GM18870 (cell line): ENCODE measurements at regions not wholly inside any gene's neighbourhood (a gene's known extent, or its start where the extent isn't known, plus 50 kb on each side); places are given as distances from the start of the nearest gene placed in this dataset.

ENCODE experiments used
- ATAC-seq: cut with Tn5 transposase; IDR thresholded peaks from one replicate; pipeline ENCODE4 v1.9.1; 2021; ENCODE audit warnings: moderate library complexity; ENCODE audit not compliant: unreplicated experiment

DNA sequence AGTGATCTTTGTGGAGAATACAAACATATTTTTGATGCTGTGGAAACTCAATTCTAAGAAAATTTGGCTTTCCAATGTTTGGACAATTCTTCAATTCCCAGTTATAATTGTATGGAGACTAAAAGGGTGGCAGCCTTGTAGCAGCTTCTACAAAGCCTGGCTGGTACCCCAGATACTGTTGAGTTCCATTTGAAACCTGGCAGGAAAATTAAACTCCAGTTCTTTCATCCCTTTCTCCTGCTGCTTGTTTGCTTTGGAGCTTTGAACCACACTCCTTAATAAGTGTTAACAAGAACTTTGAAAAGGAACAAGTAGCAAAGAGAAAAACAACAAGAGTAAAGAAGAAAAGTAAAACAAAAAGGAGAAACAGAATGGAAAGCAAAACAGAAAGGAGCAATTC lies 172.6 kb upstream of the ADAMTS5 start:
- no peak for ATAC-seq

- ATAC-seq, result no peak
Measured at GRCh38 chr21:27134516-27134915, 167.6 kb upstream of the ADAMTS5 start.

- no peak for ATAC-seq
Measured at GRCh38 chr21:27132266-27132665, 165.4 kb upstream of the ADAMTS5 start.

DNA sequence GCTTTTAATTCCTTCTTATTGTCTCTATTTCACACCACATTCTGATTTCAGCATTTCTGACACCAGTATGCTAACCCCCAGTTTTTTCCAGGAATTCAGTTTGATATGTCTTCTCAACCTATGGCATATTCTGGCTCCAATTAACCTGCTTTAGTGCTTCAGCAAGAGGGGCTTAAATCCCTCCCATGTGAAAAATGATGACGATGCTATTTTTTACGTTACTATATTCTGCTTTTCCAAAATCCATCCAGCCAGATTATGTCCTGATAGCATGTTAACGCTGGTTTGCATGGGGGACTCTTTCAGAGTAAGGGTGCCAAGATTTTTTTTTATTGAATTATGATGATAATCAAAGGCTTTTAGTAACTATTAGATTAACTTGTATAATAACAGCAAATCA lies 163.3 kb upstream of the ADAMTS5 start:
- no peak for ATAC-seq

DNA sequence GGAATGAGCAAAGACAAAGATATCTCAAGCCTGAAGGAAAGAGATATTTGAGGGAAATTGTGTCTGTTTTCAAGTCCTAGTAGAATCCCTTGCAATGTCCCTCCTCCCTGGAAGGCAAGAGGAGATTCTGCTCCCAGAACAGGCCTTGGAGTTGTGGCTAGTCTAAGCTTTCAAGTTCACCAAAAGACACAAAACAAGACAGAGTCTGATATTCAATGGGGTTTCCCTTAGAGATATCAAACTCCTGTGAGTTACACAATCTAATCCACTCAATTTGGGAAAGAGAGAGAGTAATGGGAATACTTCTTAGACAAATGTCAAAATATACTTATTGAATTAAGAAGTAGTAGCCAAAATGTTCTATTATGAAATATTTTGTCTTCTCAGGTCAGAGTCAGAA lies 162.8 kb upstream of the ADAMTS5 start:
- ATAC-seq, result no peak

DNA sequence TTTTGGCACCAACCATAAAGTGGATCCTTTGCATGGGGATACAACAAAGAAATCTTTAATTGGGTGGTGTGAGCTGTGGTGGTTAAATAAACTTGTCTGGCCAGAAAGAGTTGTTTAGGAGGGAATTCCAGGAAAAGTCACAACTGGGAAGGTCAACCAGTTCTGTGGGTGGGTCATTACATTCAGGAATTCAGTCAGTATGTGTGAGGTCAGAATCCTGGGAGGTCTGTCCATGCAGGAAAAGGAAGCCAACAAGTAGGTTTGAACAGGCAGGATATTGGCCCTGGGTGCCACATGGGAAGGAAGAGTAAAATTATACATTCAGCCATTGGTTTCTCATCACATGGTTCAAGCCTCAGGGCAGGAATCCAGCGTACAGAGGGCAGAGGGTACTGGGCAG lies 162.3 kb upstream of the ADAMTS5 start:
- no peak for ATAC-seq

DNA sequence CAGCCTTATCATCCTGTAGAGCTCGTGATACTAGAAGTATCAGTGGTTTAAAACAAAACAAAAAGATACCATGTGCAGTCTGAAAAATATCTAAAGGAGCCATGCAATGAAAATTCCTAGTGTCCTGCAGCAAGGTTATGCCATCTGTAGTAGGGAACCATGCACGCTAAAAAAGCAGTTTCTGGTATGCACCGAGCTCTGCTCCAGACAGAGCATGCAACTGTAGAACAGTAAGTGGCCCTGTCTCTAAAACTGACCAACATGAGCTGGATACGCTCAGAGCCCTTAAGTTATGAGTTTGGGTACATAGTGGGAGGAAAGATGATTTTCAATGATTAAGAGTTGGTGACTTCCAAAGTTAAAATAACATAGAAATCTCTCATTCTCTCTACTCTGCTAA lies 159.3 kb upstream of the ADAMTS5 start:
- no peak for ATAC-seq

DNA sequence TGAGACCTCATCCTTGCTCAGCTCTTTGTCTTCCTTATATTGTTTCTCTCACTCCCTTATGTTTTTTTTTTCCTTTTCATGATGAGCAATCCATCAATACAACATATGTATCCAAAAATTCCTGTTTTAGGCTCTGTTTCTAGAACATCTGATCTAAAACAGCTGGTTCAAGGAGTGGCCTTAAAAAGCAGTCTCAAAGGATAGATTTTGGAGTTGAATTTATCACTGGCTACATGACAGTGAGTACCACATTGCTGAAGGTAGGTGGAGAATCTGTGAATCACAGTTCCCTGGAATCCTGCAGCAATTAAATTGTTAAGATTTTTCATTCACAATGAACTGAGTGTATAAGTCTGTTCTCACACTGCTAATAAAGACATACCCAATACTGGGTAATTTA lies 155.8 kb upstream of the ADAMTS5 start:
- no peak for ATAC-seq

DNA sequence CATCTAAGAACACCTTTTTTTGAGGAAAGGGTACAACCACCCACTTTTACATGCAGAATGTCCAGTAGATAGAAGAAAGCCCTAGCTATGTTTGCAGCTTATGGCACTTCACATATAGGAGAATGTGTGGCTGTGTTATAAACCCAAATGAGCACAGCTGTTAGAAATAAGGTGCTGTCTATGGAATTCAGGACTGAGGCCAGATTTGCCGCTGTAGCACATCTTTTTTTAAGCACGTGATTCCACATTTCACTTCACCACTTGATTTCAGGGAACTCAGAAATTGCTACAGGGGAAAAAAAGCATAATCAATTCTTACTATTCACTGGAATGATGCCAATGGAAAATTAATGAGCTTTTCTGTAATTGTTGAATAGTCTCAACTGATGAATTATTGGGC lies 147.2 kb upstream of the ADAMTS5 start:
- no peak for ATAC-seq

- no peak for ATAC-seq
Measured at GRCh38 chr21:27112186-27112585, 145.3 kb upstream of the ADAMTS5 start.

GRCh38 chr21:27110956-27111355 lies 144.1 kb upstream of the ADAMTS5 start:
- ATAC-seq, result no peak

DNA sequence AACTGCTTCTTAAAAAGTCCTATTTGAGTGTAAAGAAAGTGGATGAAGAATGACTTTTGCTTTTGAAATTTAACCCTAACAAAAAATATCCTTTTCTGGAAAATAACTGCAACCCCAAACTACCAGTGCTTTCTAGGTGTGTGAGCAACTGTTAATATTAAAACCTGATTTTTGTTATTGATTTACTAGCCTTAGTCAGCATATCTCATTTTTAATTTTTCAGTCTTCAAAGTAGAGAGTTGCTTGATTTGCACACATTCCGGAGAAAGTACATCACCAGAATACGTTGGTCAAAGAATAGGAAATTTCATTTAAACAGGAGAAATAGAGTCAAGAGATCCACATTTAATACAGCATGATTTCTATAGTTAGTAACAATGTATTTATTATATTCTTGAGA lies 141.8 kb upstream of the ADAMTS5 start:
- no peak for ATAC-seq

DNA sequence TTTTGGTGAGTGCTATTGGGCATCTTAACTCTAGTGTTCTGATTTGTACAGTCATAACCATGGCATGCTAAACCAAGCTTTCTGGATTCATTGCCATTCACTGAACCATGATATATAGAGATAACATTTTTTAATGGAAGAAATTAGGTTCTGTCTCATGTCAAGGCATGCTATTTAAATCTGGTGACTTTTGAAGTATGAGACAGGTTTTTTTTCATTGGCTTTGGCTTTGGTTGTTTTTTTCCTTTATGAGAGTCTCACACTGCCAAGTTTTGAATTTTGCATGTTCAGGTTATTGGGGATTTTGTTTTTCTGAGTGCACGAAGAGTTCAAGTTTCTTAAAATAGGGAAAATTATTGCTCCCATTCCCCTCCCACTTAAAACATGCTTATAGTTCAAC lies 141.3 kb upstream of the ADAMTS5 start:
- ATAC-seq, result no peak

DNA sequence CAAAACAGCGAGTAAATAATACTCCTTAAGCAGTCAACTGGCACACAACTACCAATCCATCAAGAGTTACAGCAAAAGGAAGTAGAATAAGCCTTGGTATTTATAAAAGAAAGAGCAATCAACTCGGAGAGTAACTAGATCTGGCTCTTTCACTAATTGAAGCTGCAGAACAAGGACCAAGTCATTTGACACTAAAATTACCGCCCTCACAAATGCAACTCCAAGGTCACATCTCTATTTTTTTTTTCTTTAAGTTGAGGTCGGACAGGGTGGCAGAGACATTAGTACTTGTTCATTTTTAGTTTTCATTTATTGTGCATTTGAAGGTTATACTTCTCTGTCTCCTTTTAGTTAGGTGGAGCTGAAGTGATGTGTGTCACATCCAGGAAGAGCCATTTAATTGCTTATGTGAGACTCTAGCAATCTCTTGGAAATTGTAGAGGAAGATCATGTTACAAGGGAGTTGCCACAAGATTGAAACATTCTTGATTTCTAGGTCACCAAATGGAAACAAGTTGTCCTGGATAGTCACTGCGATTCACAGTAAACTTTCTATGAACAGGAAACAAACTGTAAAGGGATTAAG lies 138.1 kb upstream of the ADAMTS5 start:
- ATAC-seq, result no peak

GRCh38 chr21:27103768-27104167 lies 136.9 kb upstream of the ADAMTS5 start:
- ATAC-seq, result no peak

- ATAC-seq, result no peak
Measured at GRCh38 chr21:27101523-27101922, 134.6 kb upstream of the ADAMTS5 start.

- no peak for ATAC-seq
Measured at GRCh38 chr21:27094184-27094948, 127.5 kb upstream of the ADAMTS5 start.

- no peak for ATAC-seq
Measured at GRCh38 chr21:27086630-27087029, 119.7 kb upstream of the ADAMTS5 start.

- ATAC-seq, result no peak
Measured at GRCh38 chr21:27086186-27086585, 119.3 kb upstream of the ADAMTS5 start.

- ATAC-seq, result no peak
Measured at GRCh38 chr21:27085387-27085786, 118.5 kb upstream of the ADAMTS5 start.

GRCh38 chr21:27083144-27083543 lies 116.3 kb upstream of the ADAMTS5 start:
- ATAC-seq, result no peak

DNA sequence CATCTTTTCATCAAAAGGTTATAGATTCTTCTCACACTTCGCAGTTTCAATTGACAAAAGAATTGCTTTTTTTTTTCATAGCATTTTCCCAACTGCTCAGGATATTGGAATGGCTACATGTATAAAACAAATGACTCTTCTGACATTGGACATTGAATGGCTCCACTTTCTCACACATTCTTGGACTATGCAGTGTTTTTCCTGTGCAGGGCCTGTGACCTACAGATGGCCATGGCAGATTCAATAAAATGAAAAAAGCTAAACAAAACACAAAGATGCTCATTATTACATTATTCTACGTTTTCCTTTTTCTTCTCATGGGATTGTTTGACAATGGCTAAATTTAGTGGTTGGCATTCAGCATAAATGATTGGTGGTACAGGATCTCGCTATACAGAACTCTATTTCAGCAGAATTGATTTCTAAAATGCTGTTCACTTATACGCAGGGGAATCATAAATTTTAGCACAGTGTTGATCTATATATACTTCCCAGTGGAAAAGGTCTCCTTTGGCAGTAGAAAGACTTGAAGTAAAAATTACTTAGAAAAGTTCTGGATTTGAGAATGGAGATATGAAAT lies 115.6 kb upstream of the ADAMTS5 start:
- no peak for ATAC-seq
